Testis (tissue), 2 donors: ENCODE measurements at regions not wholly inside any gene's neighbourhood (a gene's known extent, or its start where the extent isn't known, plus 50 kb on each side); places are given as distances from the start of the nearest gene placed in this dataset.

Source experiments
- DNase-seq: peaks from one replicate; pipeline ENCODE4 v3.0.0-alpha.2; 2019
- H3K27ac ChIP-seq, 2 donors: fragments of 200-600 bp; sonication (generic); one replicate each; pipeline ENCODE4 v1.5.1; 2019
- H3K27me3 ChIP-seq: fragments of 200-600 bp; sonication (generic); one replicate; pipeline ENCODE4 v1.5.1; 2019
- H3K36me3 ChIP-seq: fragments of 200-600 bp; sonication (generic); one replicate; pipeline ENCODE4 v1.5.1; 2017; ENCODE audit warnings: low read depth; ENCODE audit errors: missing control alignments
- H3K4me1 ChIP-seq: fragments of 200-600 bp; sonication (generic); one replicate; pipeline ENCODE4 v1.5.1; 2019
- H3K4me3 ChIP-seq, 2 donors: fragments of 200-600 bp; sonication (generic); one replicate each; pipeline ENCODE4 v1.5.1; 2017 to 2019
- H3K9me3 ChIP-seq: fragments of 200-600 bp; sonication (generic); one replicate; pipeline ENCODE4 v1.5.1; 2017
- CTCF ChIP-seq, 3 experiments: fragments of 450-650 bp in 2 of 3; fragments of 200-600 bp in 1 of 3; sonication (generic) in 1 of 3; IDR thresholded peaks; one replicate each; pipeline ENCODE4 v1.5.1; 2016 to 2019; ENCODE audit warnings: antibody characterized with exemption in 3 of 3, mild to moderate bottlenecking in 2 of 3, moderate library complexity in 1 of 3
- POLR2A ChIP-seq: fragments of 450-650 bp; IDR thresholded peaks from one replicate; pipeline ENCODE4 v1.6.1; 2017; ENCODE audit warnings: antibody characterized with exemption, mild to moderate bottlenecking, moderate library complexity
- WGBS, 2 donors: methylation state at CpG; one replicate each; pipeline ENCODE4 v1.1.5; 2018; 5-methylcytosine and 5-hydroxymethylcytosine counted together
- intact Hi-C: fragments of 100-400 bp; cut with DNase I; formaldehyde crosslinking; loops from one replicate; pipeline ENCODE4 v1.15.1; 2023; ENCODE audit warnings: low total_unique reads

GRCh38 chr1:38332649-38333310, 286.2 kb upstream of the POU3F1 start:
- DNase-seq, result no peak
- Histone ChIP-seq H3K4me3 (no peak overlapping the region), H3K9me3 (no peaks in the 10 kb centered on the region), H3K4me1 (peaks cover 2% of the 10 kb centered on the region), H3K36me3 (no peaks in the 10 kb centered on the region), H3K27me3 (no peaks in the 10 kb centered on the region), H3K27ac (no peak overlapping the region)
- TF ChIP-seq POLR2A (no peak), CTCF (IDR thresholded peaks at IDR 0.05) (no peak)
- 82 to 89% methylated on average over 7 of the region's 7 CpGs for WGBS, 2 donors
- intact Hi-C loops, result no loop called here

- 76 to 96% methylated on average over 2 of the region's 2 CpGs for WGBS, 2 donors
- H3K36me3 ChIP-seq, result no peaks in the 10 kb centered on the region
- peaks cover 3% of the 10 kb centered on the region for H3K4me1 ChIP-seq
- H3K9me3 ChIP-seq, result no peaks in the 10 kb centered on the region
- no peak overlapping the region for H3K4me3 ChIP-seq
- no peaks in the 10 kb centered on the region for H3K27me3 ChIP-seq
- intact Hi-C loops, result no loop called here
- no peak for DNase-seq
- no peak overlapping the region for H3K27ac ChIP-seq
- TF ChIP-seq CTCF (IDR thresholded peaks at IDR 0.05) (no peak), POLR2A (no peak)
Measured at GRCh38 chr1:38331496-38332210, 285.1 kb upstream of the POU3F1 start.

GRCh38 chr1:38330799-38331198, 284.2 kb upstream of the POU3F1 start:
- Histone ChIP-seq H3K4me3 (no peak overlapping the region), H3K36me3 (no peaks in the 10 kb centered on the region), H3K27ac (no peak overlapping the region), H3K4me1 (peaks cover 3% of the 10 kb centered on the region), H3K9me3 (no peaks in the 10 kb centered on the region), H3K27me3 (no peaks in the 10 kb centered on the region)
- no peak for TF ChIP-seq CTCF (IDR thresholded peaks at IDR 0.05)
- intact Hi-C loops, result no loop called here
- WGBS, 2 donors, result 81 to 100% methylated on average over 2 to 5 of the region's 5 CpGs
- DNase-seq, result no peak

GRCh38 chr1:38329644-38330043, 283.1 kb upstream of the POU3F1 start:
- no peaks in the 10 kb centered on the region for H3K27me3 ChIP-seq
- no peak overlapping the region for H3K4me3 ChIP-seq
- no peak for DNase-seq
- H3K27ac ChIP-seq, result no peak overlapping the region
- intact Hi-C loops, result no loop called here
- H3K4me1 ChIP-seq, result peaks cover 3% of the 10 kb centered on the region
- no peak for TF ChIP-seq CTCF (IDR thresholded peaks at IDR 0.05)
- TF ChIP-seq POLR2A, result no peak
- H3K36me3 ChIP-seq, result no peaks in the 10 kb centered on the region
- H3K9me3 ChIP-seq, result no peaks in the 10 kb centered on the region
- 65 to 67% methylated on average over 2 of the region's 2 CpGs for WGBS, 2 donors
